Parathyroid adenoma (tissue), 2 donors: ENCODE measurements at regions not wholly inside any gene's neighbourhood (a gene's known extent, or its start where the extent isn't known, plus 50 kb on each side); places are given as distances from the start of the nearest gene placed in this dataset.

Source experiments
- H2AFZ ChIP-seq: fragments of 300-600 bp; sonication (generic); one replicate; pipeline ENCODE4 v1.7.0; 2017; ENCODE audit warnings: antibody characterized with exemption, mild to moderate bottlenecking
- H3K27ac ChIP-seq: fragments of 300-600 bp; sonication (generic); one replicate; pipeline ENCODE4 v1.7.0; 2017
- H3K27me3 ChIP-seq: fragments of 300-600 bp; sonication (generic); one replicate; pipeline ENCODE4 v1.7.0; 2017; ENCODE audit warnings: low read length; ENCODE audit not compliant: control insufficient read depth, insufficient read depth
- H3K36me3 ChIP-seq: fragments of 300-600 bp; sonication (generic); one replicate; pipeline ENCODE4 v1.7.0; 2017; ENCODE audit warnings: low read length; ENCODE audit not compliant: control insufficient read depth, insufficient read depth
- H3K4me1 ChIP-seq: fragments of 300-600 bp; sonication (generic); one replicate; pipeline ENCODE4 v1.7.0; 2017; ENCODE audit warnings: control low read depth
- H3K4me2 ChIP-seq: fragments of 300-600 bp; sonication (generic); one replicate; pipeline ENCODE4 v1.7.0; 2017; ENCODE audit warnings: low read length
- H3K4me3 ChIP-seq: fragments of 300-600 bp; sonication (generic); one replicate; pipeline ENCODE4 v1.7.0; 2017; ENCODE audit warnings: low read depth, low read length
- H3K79me2 ChIP-seq: fragments of 300-600 bp; sonication (generic); one replicate; pipeline ENCODE4 v1.7.0; 2017; ENCODE audit warnings: control low read depth
- H3K9ac ChIP-seq: fragments of 300-600 bp; sonication (generic); one replicate; pipeline ENCODE4 v1.7.0; 2017; ENCODE audit warnings: mild to moderate bottlenecking
- H3K9me3 ChIP-seq: fragments of 300-600 bp; sonication (generic); one replicate; pipeline ENCODE4 v1.7.0; 2017; ENCODE audit warnings: low read length; ENCODE audit not compliant: control insufficient read depth
- CTCF ChIP-seq: fragments of 300-600 bp; sonication (generic); IDR thresholded peaks from one replicate; pipeline ENCODE4 v1.7.0; 2017; ENCODE audit warnings: antibody characterized with exemption, mild to moderate bottlenecking
- donor health status: primary hyperparathyroidism.

GRCh38 chr2:12284487-12284886 lies 432.2 kb upstream of the TRIB2 start:
- Histone ChIP-seq H3K9me3 (no peaks in the 10 kb centered on the region), H2AFZ (no peak overlapping the region), H3K4me2 (no peak overlapping the region), H3K4me1 (no peaks in the 10 kb centered on the region), H3K9ac (no peak overlapping the region), H3K36me3 (no peaks in the 10 kb centered on the region), H3K27me3 (no peaks in the 10 kb centered on the region), H3K4me3 (no peak overlapping the region), H3K79me2 (no peaks in the 10 kb centered on the region), H3K27ac (no peak overlapping the region)
- TF ChIP-seq CTCF = no peak

- Histone ChIP-seq H3K4me2 (no peak overlapping the region), H2AFZ (no peak overlapping the region), H3K9me3 (no peaks in the 10 kb centered on the region), H3K4me1 (no peaks in the 10 kb centered on the region), H3K27me3 (no peaks in the 10 kb centered on the region), H3K9ac (no peak overlapping the region), H3K4me3 (no peak overlapping the region), H3K36me3 (no peaks in the 10 kb centered on the region), H3K27ac (no peak overlapping the region), H3K79me2 (no peaks in the 10 kb centered on the region)
- no peak for TF ChIP-seq CTCF
Observed at GRCh38 chr2:12286347-12286746, 430.4 kb upstream of the TRIB2 start.

DNA sequence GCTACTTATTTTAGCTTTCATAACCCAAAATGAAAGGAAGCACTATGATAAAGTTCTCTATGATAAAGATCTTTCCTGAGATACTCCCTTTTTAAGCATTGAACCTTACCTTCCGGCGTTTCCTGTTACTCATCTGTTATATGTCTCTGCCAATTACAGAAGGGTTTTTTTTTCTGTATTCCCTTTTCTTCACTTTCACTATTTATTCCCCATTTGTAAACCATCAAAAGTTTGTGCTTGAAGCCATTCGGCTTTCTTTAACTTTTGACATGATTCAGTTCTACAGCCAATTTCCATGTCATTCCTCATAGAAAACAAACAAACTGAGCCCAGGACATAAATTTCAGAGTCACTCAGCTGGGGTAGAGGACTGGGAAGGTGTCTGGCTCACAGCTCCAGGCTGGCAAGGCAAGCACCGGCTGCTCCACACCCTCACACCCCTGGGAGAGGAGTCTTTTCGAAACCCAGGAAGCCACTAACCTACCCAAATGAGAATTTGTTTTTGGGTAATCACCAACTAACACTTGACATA lies 429.4 kb upstream of the TRIB2 start:
- Histone ChIP-seq H3K4me3 (no peak overlapping the region), H3K27ac (no peak overlapping the region)

GRCh38 chr2:12288048-12288447 lies 428.7 kb upstream of the TRIB2 start:
- H3K4me3 ChIP-seq = no peak overlapping the region
- no peaks in the 10 kb centered on the region for H3K27me3 ChIP-seq
- H3K9me3 ChIP-seq = no peaks in the 10 kb centered on the region
- no peaks in the 10 kb centered on the region for H3K36me3 ChIP-seq
- H3K4me2 ChIP-seq = no peak overlapping the region
- no peak overlapping the region for H3K9ac ChIP-seq
- no peak overlapping the region for H2AFZ ChIP-seq
- no peaks in the 10 kb centered on the region for H3K4me1 ChIP-seq
- no peaks in the 10 kb centered on the region for H3K79me2 ChIP-seq
- no peak overlapping the region for H3K27ac ChIP-seq
- TF ChIP-seq CTCF = no peak

More for the DNA sequence above, 429.4 kb upstream of the TRIB2 start:
- no peak overlapping the region for H3K9ac ChIP-seq
- no peak for TF ChIP-seq CTCF
- no peaks in the 10 kb centered on the region for H3K9me3 ChIP-seq
- H3K36me3 ChIP-seq = no peaks in the 10 kb centered on the region
- no peak overlapping the region for H2AFZ ChIP-seq
- H3K79me2 ChIP-seq = no peaks in the 10 kb centered on the region
- no peak overlapping the region for H3K4me2 ChIP-seq
- H3K27me3 ChIP-seq = no peaks in the 10 kb centered on the region
- H3K4me1 ChIP-seq = no peaks in the 10 kb centered on the region

- Histone ChIP-seq H3K4me2 (no peak overlapping the region), H3K79me2 (no peaks in the 10 kb centered on the region), H3K36me3 (no peaks in the 10 kb centered on the region), H3K9ac (no peak overlapping the region), H3K27ac (no peak overlapping the region), H3K27me3 (no peaks in the 10 kb centered on the region), H2AFZ (no peak overlapping the region), H3K4me1 (no peaks in the 10 kb centered on the region), H3K9me3 (no peaks in the 10 kb centered on the region), H3K4me3 (no peak overlapping the region)
- no peak for TF ChIP-seq CTCF
Observed at GRCh38 chr2:12289120-12289802, 427.5 kb upstream of the TRIB2 start.
